ENCODE measurements at regions not wholly inside any gene's neighbourhood (a gene's known extent, or its start where the extent isn't known, plus 50 kb on each side); places are given as distances from the start of the nearest gene placed in this dataset.

DNA sequence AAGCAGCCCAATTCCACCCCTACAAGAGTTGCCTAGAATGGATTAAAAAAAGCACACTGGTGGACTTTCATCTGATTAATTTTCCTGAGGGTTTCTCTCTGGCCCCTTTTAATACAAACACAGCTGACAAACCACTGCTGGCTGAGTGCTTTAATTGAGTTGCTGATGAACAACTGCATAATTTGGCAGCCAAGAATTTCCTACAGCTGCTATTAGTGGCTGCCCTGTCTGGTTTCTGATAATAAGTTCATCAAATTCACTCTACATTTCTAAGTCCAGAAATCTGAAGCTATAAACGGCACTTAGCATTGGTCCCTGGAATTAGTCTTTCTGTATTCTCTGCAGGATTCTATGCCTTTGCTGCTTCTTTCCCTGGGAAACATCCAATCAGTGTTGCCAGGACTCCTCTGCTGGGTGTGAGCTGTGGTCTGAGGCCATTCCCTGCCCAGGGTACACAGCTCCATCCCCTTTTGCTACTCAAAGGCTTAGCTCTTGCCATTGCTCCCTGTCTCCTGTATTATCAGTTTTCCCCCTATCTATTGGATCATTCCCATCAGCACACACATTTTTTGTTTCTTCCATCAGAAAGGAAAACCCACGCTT lies 110.6 kb downstream of the LSM5 start:
- TF ChIP-seq, protein P1, sequence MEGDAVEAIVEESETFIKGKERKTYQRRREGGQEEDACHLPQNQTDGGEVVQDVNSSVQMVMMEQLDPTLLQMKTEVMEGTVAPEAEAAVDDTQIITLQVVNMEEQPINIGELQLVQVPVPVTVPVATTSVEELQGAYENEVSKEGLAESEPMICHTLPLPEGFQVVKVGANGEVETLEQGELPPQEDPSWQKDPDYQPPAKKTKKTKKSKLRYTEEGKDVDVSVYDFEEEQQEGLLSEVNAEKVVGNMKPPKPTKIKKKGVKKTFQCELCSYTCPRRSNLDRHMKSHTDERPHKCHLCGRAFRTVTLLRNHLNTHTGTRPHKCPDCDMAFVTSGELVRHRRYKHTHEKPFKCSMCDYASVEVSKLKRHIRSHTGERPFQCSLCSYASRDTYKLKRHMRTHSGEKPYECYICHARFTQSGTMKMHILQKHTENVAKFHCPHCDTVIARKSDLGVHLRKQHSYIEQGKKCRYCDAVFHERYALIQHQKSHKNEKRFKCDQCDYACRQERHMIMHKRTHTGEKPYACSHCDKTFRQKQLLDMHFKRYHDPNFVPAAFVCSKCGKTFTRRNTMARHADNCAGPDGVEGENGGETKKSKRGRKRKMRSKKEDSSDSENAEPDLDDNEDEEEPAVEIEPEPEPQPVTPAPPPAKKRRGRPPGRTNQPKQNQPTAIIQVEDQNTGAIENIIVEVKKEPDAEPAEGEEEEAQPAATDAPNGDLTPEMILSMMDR (IDR thresholded peaks at IDR 0.05; ENCODE audit: poor library complexity, severe bottlenecking), result no peak
- TF ChIP-seq EZH2 (IDR thresholded peaks at IDR 0.05; ENCODE audit: borderline replicate concordance, insufficient read depth, low read length, poor library complexity, severe bottlenecking) (no peak), MXI1 (conservative IDR thresholded peaks at IDR 0.05; ENCODE audit: poor library complexity, severe bottlenecking) (no peak), POLR2AphosphoS5 (IDR thresholded peaks at IDR 0.05) (no peak), SMC3 (conservative IDR thresholded peaks at IDR 0.05; ENCODE audit: poor library complexity) (no peak), TAF1 (IDR thresholded peaks at IDR 0.05; ENCODE audit: low read depth) (no peak), EP300 (conservative IDR thresholded peaks at IDR 0.05; ENCODE audit: poor library complexity, severe bottlenecking) (no peak)
- TF ChIP-seq, protein P2, sequence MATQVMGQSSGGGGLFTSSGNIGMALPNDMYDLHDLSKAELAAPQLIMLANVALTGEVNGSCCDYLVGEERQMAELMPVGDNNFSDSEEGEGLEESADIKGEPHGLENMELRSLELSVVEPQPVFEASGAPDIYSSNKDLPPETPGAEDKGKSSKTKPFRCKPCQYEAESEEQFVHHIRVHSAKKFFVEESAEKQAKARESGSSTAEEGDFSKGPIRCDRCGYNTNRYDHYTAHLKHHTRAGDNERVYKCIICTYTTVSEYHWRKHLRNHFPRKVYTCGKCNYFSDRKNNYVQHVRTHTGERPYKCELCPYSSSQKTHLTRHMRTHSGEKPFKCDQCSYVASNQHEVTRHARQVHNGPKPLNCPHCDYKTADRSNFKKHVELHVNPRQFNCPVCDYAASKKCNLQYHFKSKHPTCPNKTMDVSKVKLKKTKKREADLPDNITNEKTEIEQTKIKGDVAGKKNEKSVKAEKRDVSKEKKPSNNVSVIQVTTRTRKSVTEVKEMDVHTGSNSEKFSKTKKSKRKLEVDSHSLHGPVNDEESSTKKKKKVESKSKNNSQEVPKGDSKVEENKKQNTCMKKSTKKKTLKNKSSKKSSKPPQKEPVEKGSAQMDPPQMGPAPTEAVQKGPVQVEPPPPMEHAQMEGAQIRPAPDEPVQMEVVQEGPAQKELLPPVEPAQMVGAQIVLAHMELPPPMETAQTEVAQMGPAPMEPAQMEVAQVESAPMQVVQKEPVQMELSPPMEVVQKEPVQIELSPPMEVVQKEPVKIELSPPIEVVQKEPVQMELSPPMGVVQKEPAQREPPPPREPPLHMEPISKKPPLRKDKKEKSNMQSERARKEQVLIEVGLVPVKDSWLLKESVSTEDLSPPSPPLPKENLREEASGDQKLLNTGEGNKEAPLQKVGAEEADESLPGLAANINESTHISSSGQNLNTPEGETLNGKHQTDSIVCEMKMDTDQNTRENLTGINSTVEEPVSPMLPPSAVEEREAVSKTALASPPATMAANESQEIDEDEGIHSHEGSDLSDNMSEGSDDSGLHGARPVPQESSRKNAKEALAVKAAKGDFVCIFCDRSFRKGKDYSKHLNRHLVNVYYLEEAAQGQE (IDR thresholded peaks at IDR 0.05; ENCODE audit: borderline replicate concordance), result no peak

Data from neural cell (in vitro differentiated cells).